Mesodermal cell (in vitro differentiated cells): ENCODE measurements at regions not wholly inside any gene's neighbourhood (a gene's known extent, or its start where the extent isn't known, plus 50 kb on each side); places are given as distances from the start of the nearest gene placed in this dataset.
"Not testable (repeated sequence)": the region's sequence is repeated elsewhere in the genome, so short reads cannot be mapped to it uniquely, and the experiment has no call there.

Experiments
- H3K27ac ChIP-seq: 2 replicates; pipeline ENCODE4 v1.7.0; 2013; ENCODE audit warnings: mild to moderate bottlenecking, low read depth, low read length, moderate library complexity; ENCODE audit not compliant: severe bottlenecking
- H3K36me3 ChIP-seq: 2 replicates; pipeline ENCODE4 v1.7.1; 2013; ENCODE audit warnings: mild to moderate bottlenecking, low read length, moderate library complexity; ENCODE audit not compliant: control insufficient read depth, insufficient read depth
- H3K4me1 ChIP-seq: one replicate; pipeline ENCODE4 v1.7.1; 2013; ENCODE audit warnings: mild to moderate bottlenecking, low read length; ENCODE audit not compliant: insufficient read depth, control insufficient read depth, poor library complexity, severe bottlenecking
- H3K4me3 ChIP-seq: 2 replicates; pipeline ENCODE4 v1.7.0; 2013; ENCODE audit warnings: low read length, control low read depth, mild to moderate bottlenecking; ENCODE audit not compliant: insufficient read depth, poor library complexity, severe bottlenecking; ENCODE audit errors: extremely low read depth
- H3K9me3 ChIP-seq: 2 replicates; pipeline ENCODE4 v1.7.1; 2013; ENCODE audit warnings: mild to moderate bottlenecking, low read length, moderate library complexity; ENCODE audit not compliant: control insufficient read depth
- WGBS, 2 experiments: methylation state at CpG; one replicate each; pipeline ENCODE4 v1.1.5; 2013; ENCODE audit warnings: missing lambda C conversion rate in 2 of 2; ENCODE audit not compliant: insufficient coverage in 2 of 2; 5-methylcytosine and 5-hydroxymethylcytosine counted together

DNA sequence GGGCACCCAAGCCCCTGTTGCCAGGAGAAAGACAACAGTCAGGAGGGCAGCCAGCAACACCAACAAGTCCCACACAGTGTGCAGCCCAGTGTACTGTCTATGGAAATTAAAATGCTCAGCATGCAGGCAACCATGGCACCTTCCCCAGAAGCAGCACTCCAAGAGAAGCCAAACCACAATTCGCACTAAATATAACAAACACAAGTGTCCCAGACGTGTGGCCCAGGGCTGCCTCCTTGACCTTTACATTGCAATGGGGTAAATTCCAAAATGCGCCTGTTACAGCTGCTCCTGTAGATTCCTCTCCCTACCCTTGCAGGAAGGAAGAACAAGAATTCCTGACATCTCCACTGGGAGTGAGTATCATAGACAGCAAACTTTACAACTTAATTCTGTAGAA is 292.8 kb upstream of the USP9Y start:
- Histone ChIP-seq H3K4me1 (no peaks in the 10 kb centered on the region), H3K9me3 (no peaks in the 10 kb centered on the region), H3K36me3 (no peaks in the 10 kb centered on the region), H3K4me3 (no peak overlapping the region), H3K27ac (no peak overlapping the region)
- WGBS, 2 experiments = 49% methylated on average over 2 of the region's 3 CpGs; no CpG with 5 or more reads in 1 of the 2 experiments

DNA sequence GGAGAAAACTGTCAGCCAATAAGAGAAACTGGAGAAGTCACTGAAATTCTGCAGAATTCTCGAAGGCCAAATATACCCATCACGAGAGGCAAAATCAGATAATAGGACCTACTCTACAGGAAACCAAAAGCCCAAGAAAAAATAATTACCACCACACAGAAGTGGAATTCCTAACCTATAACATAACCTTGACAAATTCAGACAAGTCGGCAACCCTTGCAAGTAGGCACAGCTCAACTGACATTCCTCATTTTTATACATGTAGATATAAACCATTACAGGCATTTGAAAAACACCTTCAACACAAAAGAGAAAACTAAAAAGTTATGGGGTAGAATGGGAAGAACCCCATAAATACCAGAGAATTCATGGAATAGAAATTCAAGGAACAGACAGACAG is 290.3 kb upstream of the USP9Y start:
- Histone ChIP-seq H3K27ac (no peak overlapping the region), H3K36me3 (no peaks in the 10 kb centered on the region), H3K9me3 (no peaks in the 10 kb centered on the region), H3K4me3 (no peak overlapping the region), H3K4me1 (no peaks in the 10 kb centered on the region)
- WGBS, 2 experiments = no CpG with 5 or more reads among the region's 3 CpGs

DNA sequence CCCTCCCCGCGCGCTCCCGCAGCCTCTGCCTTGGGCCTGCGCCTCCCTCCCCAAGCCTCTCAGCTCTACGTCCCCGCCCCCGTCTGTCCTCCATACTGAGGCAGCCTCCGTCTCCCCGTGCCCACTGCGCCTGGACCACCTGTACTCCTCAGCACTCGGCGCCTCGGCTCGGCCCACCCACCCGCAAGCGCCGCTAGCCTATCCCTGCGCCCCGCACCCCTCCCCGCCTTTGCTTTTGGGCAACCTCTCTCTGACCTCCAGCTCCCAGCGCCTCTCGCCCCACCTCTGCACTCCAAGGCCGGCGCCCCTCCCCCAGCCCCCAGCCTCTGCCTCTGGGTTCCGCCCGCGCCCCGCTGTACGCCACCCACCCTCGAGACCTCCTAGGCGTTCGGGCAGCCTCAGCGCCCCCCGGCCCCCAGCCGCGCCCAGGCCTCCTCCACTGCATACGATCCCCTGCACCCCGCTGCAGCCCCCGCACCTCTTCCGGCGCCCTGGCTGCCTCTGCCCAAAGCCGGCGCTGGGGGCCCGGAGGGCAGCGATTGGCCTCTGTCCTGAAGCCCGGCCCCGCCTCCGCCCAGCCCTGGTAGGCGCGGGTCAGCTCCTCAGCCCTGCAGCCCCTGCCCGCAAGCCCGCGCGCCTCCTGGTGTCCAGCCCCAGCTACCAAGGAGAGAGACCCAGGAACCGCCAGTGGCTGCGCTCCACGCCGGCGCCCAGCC is 279.8 kb upstream of the USP9Y start:
- Histone ChIP-seq H3K9me3 (peaks cover 3% of the 10 kb centered on the region), H3K27ac (no peak overlapping the region), H3K36me3 (no peaks in the 10 kb centered on the region), H3K4me1 (no peaks in the 10 kb centered on the region), H3K4me3 (peak overlapping the region; percentile 38)
- 37 to 40% methylated on average over 23 to 36 of the region's 60 CpGs for WGBS, 2 experiments

DNA sequence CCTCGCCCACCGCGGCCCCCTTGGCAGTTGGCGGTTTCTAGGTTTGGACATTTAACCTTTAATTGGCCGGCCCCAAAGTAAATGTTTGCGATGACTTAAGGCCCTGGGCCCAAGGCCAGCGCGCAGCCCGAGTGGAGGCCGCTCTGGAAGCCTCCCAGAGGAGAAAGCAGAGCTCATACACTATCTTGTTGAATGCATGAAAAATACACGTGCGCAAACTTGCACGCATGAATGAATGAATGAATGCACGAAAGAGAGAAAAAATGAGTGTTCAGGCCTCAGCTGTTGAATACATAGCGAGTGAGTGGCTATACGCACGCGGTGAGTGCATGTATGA is 279.3 kb upstream of the USP9Y start:
- 68% methylated on average over 13 to 18 of the region's 18 CpGs for WGBS, 2 experiments
- Histone ChIP-seq H3K9me3 (peaks cover 3% of the 10 kb centered on the region), H3K4me1 (no peaks in the 10 kb centered on the region), H3K27ac (no peak overlapping the region), H3K36me3 (no peaks in the 10 kb centered on the region), H3K4me3 (peak overlapping the region; percentile 38)

DNA sequence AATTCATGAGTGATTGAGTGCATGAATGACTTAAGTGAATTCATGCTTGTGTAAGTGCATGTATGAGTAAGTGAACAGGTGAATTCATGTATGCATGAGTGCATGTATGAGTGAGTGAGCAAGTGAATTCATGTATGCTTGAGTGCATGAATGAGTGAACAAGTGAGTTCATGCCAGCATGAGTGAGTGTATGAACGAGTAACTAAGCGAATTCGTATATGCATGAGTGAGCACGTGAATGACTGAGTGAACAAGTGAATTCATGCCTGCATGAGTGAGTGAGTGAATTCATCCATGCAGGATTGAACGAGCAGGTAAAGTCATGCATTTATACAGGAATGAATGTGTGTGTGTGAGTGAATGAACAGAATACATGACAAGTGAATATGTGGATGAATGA is 278.5 kb upstream of the USP9Y start:
- no peak overlapping the region for H3K27ac ChIP-seq
- no peaks in the 10 kb centered on the region for H3K36me3 ChIP-seq
- H3K4me1 ChIP-seq = no peaks in the 10 kb centered on the region
- peaks cover 3% of the 10 kb centered on the region for H3K9me3 ChIP-seq
- H3K4me3 ChIP-seq = no peak overlapping the region
- WGBS, 2 experiments = 89 to 92% methylated on average over 5 of the region's 5 CpGs

DNA sequence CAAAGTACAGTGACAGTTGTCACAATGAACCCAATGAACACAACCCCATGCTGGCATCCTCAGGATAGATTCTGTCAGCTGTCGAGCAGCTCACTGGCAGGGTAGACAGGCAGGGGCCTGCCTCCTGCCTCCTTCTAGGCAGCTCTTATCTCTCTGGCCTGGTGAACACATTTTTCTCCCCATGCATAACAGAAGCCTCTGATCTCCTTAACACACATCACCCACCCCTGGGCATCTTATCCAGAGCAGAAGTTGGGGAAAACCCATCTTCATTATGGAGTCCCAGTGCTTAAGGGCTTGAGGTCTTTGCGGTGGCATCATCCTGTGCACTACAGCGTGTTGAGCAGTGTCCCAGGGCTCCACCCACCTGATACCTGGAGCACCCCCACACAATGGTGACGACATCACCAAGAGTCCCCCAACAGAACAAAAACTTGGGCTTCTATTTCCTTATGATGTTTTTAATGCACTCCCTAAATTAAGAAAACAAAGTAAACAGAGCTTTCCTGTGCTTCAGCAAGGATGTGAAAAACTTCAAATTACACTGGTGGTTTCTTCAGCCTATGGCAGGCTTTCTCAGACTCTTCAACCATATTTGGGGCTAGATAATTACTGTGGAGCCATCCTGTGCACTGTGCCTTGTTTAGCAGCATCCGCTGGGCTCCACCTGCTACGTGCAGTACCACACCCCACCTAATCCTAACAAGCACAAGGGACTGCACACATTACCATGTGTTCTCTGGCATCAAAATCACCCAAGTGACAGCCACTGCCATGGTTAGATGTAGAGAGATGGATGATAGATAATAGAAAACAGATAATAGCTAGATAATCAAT is 277.4 kb upstream of the USP9Y start:
- H3K36me3 ChIP-seq = no peaks in the 10 kb centered on the region
- H3K9me3 ChIP-seq = peaks cover 3% of the 10 kb centered on the region
- no peak overlapping the region for H3K4me3 ChIP-seq
- no peaks in the 10 kb centered on the region for H3K4me1 ChIP-seq
- no peak overlapping the region for H3K27ac ChIP-seq
- WGBS, 2 experiments = 86% methylated on average over 4 of the region's 6 CpGs; no CpG with 5 or more reads in 1 of the 2 experiments

DNA sequence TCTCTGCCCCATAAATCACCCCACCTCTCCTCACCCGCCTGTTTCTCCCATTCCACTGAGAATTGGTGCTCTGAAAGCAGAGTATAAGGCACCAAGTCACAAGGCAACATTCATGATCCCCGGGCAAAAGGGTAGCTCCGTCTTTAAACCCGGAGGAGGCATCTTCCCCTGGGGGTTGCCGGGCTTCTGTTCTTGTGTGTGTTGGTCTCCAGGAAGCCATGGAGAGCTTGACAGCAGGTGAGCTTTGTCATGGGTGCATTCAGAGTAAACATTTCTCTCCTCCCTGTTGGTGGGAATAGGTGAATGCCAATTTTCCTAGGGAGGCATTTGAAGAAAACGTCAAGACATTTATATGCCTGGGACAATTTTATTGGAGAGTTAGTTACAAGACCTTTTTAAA is 275.5 kb upstream of the USP9Y start:
- H3K27ac ChIP-seq = no peak overlapping the region
- H3K4me1 ChIP-seq = no peaks in the 10 kb centered on the region
- H3K4me3 ChIP-seq = no peak overlapping the region
- H3K9me3 ChIP-seq = peaks cover 3% of the 10 kb centered on the region
- WGBS, 2 experiments = 100% methylated on average over 1 of the region's 6 CpGs; no CpG with 5 or more reads in 1 of the 2 experiments
- H3K36me3 ChIP-seq = no peaks in the 10 kb centered on the region

DNA sequence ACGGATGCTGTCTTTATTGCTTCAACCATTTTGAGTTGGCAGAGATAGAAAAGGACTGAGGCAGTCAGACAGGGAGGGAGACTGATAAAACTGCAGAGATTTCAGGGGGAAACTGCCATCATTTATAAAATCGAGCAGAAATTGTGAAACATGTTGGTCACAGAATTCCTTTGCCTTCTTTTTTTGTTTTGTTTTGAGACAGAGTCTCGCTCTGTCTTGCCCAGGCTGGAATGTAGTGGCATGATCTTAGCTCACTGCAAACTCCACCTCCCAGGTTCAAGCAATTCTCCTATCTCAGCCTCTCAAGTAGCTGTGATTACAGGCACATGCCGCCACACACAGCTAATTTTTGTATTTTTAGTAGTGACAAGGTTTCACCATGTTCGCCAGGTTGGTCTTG is 273.7 kb upstream of the USP9Y start:
- 81 to 100% methylated on average over 1 to 2 of the region's 5 CpGs for WGBS, 2 experiments

DNA sequence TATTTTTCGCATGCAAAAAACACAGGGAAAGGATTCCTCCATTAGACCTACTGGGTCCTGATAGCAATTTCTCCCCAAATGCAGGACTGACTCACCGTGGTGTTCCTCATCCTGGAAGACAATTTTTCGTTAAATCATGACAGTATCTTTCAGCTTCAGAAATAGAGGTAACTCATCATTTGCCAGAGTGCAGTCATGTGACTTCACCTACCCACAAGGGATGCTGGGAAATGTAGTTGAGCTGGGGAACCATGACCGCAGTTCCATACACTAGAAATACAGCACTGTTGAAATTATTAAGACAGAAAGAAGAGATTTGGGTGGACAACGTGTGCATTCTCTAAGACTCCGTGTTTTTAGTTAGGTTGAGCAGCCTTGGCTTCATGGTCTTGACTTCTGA is 269.5 kb upstream of the USP9Y start:
- H3K27ac ChIP-seq = no peak overlapping the region
- H3K9me3 ChIP-seq = no peaks in the 10 kb centered on the region
- H3K4me1 ChIP-seq = no peaks in the 10 kb centered on the region
- H3K4me3 ChIP-seq = no peak overlapping the region
- H3K36me3 ChIP-seq = no peaks in the 10 kb centered on the region
- 89% methylated on average over 1 of the region's 6 CpGs; no CpG with 5 or more reads in 1 of the 2 experiments for WGBS, 2 experiments

More for the DNA sequence above, 273.7 kb upstream of the USP9Y start:
- Histone ChIP-seq H3K36me3 (no peaks in the 10 kb centered on the region), H3K4me1 (no peaks in the 10 kb centered on the region), H3K9me3 (no peaks in the 10 kb centered on the region), H3K4me3 (no peak overlapping the region), H3K27ac (no peak overlapping the region)

DNA sequence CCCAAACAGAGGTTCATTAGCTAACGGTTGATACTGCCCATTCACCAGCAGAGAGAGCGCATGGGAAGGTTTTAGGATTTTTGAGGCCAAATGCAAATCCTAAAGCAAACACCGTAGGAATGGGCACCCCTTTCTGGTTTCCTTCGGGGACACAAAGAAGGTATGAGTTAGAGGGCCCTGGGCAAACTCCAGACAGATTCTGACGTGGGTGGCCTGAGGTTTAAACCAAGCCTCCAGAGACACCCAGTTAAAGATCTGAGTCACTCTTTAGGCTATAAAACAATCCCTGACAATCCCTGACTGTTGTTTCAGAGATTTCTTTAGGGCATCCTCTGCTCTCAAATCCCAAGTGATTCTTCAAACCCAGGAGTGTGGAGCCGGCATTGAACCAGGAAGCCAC is 262.2 kb upstream of the USP9Y start:
- H3K36me3 ChIP-seq, H3K4me3 ChIP-seq, H3K27ac ChIP-seq, H3K4me1 ChIP-seq, H3K9me3 ChIP-seq: not testable (repeated sequence)
- WGBS, 2 experiments = no CpG with 5 or more reads among the region's 6 CpGs

DNA sequence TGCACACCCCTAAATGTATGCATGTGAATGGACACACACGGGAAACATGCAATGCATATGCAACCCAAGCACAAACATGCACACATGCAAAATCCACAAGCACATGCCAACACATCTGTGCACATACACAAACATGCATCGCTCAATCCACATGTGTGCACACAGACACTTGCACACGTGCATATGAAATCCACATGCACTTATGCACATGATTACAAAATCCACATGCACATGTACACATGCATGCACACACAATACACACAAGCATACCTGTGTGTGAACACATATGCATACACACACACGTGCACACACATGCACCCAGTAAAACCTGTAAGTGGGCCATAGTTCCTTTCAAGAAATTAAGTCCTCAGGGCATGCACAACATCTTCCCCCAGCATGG is 256.8 kb upstream of the USP9Y start:
- Histone ChIP-seq H3K4me3 (no peak overlapping the region), H3K27ac (no peak overlapping the region), H3K36me3 (no peaks in the 10 kb centered on the region), H3K9me3 (no peaks in the 10 kb centered on the region), H3K4me1 (no peaks in the 10 kb centered on the region)
- 49% methylated on average over 4 of the region's 4 CpGs; no CpG with 5 or more reads in 1 of the 2 experiments for WGBS, 2 experiments
